ENCODE measurements at regions not wholly inside any gene's neighbourhood (a gene's known extent, or its start where the extent isn't known, plus 50 kb on each side); places are given as distances from the start of the nearest gene placed in this dataset.

- no peak overlapping the region for H3K27ac Mint-ChIP-seq
- Histone ChIP-seq H2AFZ (no peak overlapping the region), H3K9me2 (ENCODE audit: insufficient read depth) (peaks cover 2% of the 10 kb centered on the region; the same call in 1 of the 2 replicates), H3K36me3 (ENCODE audit: insufficient read depth) (no peaks in the 10 kb centered on the region), H3K4me3 (no peak overlapping the region), H4K20me1 (replicated peaks; ENCODE audit: insufficient read depth) (no peaks in the 10 kb centered on the region), H3K27ac (ENCODE audit: low read depth) (no peak overlapping the region), H3K4me1 (ENCODE audit: insufficient read depth) (no peaks in the 10 kb centered on the region), H3K27me3 (ENCODE audit: insufficient read depth) (no peaks in the 10 kb centered on the region), H3K4me2 (no peak overlapping the region), H3F3A (replicated peaks; ENCODE audit: low read depth) (no peaks in the 10 kb centered on the region), H3K79me2 (replicated peaks; ENCODE audit: insufficient read depth) (no peaks in the 10 kb centered on the region)
- ATAC-seq, result no peak
- TF ChIP-seq ZNF331 (CRISPR knock-in tag; IDR thresholded peaks at IDR 0.05; ENCODE audit: low read depth), result no peak
- no peak for TF ChIP-seq EZH2 (IDR thresholded peaks at IDR 0.05; ENCODE audit: low read depth, unreplicated experiment)
- TF ChIP-seq POLR2AphosphoS5 (IDR thresholded peaks at IDR 0.05; ENCODE audit: low read depth), result no peak
- no peak for TF ChIP-seq CTCF (conservative IDR thresholded peaks at IDR 0.05; ENCODE audit: low read depth in 2 of 2)
- TF ChIP-seq, protein P1, sequence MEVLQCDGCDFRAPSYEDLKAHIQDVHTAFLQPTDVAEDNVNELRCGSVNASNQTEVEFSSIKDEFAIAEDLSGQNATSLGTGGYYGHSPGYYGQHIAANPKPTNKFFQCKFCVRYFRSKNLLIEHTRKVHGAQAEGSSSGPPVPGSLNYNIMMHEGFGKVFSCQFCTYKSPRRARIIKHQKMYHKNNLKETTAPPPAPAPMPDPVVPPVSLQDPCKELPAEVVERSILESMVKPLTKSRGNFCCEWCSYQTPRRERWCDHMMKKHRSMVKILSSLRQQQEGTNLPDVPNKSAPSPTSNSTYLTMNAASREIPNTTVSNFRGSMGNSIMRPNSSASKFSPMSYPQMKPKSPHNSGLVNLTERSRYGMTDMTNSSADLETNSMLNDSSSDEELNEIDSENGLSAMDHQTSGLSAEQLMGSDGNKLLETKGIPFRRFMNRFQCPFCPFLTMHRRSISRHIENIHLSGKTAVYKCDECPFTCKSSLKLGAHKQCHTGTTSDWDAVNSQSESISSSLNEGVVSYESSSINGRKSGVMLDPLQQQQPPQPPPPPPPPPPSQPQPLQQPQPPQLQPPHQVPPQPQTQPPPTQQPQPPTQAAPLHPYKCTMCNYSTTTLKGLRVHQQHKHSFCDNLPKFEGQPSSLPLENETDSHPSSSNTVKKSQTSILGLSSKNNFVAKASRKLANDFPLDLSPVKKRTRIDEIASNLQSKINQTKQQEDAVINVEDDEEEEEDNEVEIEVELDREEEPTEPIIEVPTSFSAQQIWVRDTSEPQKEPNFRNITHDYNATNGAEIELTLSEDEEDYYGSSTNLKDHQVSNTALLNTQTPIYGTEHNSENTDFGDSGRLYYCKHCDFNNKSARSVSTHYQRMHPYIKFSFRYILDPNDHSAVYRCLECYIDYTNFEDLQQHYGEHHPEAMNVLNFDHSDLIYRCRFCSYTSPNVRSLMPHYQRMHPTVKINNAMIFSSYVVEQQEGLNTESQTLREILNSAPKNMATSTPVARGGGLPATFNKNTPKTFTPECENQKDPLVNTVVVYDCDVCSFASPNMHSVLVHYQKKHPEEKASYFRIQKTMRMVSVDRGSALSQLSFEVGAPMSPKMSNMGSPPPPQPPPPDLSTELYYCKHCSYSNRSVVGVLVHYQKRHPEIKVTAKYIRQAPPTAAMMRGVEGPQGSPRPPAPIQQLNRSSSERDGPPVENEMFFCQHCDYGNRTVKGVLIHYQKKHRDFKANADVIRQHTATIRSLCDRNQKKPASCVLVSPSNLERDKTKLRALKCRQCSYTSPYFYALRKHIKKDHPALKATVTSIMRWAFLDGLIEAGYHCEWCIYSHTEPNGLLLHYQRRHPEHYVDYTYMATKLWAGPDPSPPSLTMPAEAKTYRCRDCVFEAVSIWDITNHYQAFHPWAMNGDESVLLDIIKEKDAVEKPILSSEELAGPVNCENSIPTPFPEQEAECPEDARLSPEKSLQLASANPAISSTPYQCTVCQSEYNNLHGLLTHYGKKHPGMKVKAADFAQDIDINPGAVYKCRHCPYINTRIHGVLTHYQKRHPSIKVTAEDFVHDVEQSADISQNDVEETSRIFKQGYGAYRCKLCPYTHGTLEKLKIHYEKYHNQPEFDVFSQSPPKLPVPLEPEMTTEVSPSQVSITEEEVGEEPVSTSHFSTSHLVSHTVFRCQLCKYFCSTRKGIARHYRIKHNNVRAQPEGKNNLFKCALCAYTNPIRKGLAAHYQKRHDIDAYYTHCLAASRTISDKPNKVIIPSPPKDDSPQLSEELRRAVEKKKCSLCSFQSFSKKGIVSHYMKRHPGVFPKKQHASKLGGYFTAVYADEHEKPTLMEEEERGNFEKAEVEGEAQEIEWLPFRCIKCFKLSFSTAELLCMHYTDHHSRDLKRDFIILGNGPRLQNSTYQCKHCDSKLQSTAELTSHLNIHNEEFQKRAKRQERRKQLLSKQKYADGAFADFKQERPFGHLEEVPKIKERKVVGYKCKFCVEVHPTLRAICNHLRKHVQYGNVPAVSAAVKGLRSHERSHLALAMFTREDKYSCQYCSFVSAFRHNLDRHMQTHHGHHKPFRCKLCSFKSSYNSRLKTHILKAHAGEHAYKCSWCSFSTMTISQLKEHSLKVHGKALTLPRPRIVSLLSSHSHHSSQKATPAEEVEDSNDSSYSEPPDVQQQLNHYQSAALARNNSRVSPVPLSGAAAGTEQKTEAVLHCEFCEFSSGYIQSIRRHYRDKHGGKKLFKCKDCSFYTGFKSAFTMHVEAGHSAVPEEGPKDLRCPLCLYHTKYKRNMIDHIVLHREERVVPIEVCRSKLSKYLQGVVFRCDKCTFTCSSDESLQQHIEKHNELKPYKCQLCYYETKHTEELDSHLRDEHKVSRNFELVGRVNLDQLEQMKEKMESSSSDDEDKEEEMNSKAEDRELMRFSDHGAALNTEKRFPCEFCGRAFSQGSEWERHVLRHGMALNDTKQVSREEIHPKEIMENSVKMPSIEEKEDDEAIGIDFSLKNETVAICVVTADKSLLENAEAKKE (CRISPR knock-in tag; IDR thresholded peaks at IDR 0.05), result no peak
- TF ChIP-seq EZH2phosphoT487 (IDR thresholded peaks at IDR 0.05; ENCODE audit: unreplicated experiment), result no peak
- TF ChIP-seq, protein P2, sequence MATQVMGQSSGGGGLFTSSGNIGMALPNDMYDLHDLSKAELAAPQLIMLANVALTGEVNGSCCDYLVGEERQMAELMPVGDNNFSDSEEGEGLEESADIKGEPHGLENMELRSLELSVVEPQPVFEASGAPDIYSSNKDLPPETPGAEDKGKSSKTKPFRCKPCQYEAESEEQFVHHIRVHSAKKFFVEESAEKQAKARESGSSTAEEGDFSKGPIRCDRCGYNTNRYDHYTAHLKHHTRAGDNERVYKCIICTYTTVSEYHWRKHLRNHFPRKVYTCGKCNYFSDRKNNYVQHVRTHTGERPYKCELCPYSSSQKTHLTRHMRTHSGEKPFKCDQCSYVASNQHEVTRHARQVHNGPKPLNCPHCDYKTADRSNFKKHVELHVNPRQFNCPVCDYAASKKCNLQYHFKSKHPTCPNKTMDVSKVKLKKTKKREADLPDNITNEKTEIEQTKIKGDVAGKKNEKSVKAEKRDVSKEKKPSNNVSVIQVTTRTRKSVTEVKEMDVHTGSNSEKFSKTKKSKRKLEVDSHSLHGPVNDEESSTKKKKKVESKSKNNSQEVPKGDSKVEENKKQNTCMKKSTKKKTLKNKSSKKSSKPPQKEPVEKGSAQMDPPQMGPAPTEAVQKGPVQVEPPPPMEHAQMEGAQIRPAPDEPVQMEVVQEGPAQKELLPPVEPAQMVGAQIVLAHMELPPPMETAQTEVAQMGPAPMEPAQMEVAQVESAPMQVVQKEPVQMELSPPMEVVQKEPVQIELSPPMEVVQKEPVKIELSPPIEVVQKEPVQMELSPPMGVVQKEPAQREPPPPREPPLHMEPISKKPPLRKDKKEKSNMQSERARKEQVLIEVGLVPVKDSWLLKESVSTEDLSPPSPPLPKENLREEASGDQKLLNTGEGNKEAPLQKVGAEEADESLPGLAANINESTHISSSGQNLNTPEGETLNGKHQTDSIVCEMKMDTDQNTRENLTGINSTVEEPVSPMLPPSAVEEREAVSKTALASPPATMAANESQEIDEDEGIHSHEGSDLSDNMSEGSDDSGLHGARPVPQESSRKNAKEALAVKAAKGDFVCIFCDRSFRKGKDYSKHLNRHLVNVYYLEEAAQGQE (IDR thresholded peaks at IDR 0.05; ENCODE audit: unreplicated experiment), result no peak
- TF ChIP-seq NANOG (IDR thresholded peaks at IDR 0.05; ENCODE audit: borderline replicate concordance), result no peak
- TF ChIP-seq JUNB (IDR thresholded peaks at IDR 0.05; ENCODE audit: unreplicated experiment), result no peak
- TF ChIP-seq ZNF114 (CRISPR knock-in tag; IDR thresholded peaks at IDR 0.05), result no peak
- TF ChIP-seq, protein P3, sequence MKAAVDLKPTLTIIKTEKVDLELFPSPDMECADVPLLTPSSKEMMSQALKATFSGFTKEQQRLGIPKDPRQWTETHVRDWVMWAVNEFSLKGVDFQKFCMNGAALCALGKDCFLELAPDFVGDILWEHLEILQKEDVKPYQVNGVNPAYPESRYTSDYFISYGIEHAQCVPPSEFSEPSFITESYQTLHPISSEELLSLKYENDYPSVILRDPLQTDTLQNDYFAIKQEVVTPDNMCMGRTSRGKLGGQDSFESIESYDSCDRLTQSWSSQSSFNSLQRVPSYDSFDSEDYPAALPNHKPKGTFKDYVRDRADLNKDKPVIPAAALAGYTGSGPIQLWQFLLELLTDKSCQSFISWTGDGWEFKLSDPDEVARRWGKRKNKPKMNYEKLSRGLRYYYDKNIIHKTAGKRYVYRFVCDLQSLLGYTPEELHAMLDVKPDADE (IDR thresholded peaks at IDR 0.05), result no peak
- no peak for TF ChIP-seq CREB1 (CRISPR knock-in tag; IDR thresholded peaks at IDR 0.05; ENCODE audit: low read depth)
- TF ChIP-seq STAT1 (IDR thresholded peaks at IDR 0.05; ENCODE audit: unreplicated experiment), result no peak
- H3K4me1 Mint-ChIP-seq, result no peaks in the 10 kb centered on the region
- DNase-seq (ENCODE audit: low spot score), result no peak
- H3K4me3 Mint-ChIP-seq, result no peak overlapping the region
- H3K36me3 Mint-ChIP-seq (ENCODE audit: low read depth), result no peaks in the 10 kb centered on the region
- H3K9me3 Mint-ChIP-seq, result no peaks in the 10 kb centered on the region; the same call in 2 of the 3 replicates
- no peaks in the 10 kb centered on the region for H3K27me3 Mint-ChIP-seq (ENCODE audit: insufficient read depth, low read depth, poor library complexity)
These were observed 679.3 kb upstream of the EEF2KMT start for GRCh38 chr16:5776876-5777275.
